Neuronal stem cell (in vitro differentiated cells): ENCODE measurements at regions not wholly inside any gene's neighbourhood (a gene's known extent, or its start where the extent isn't known, plus 50 kb on each side); places are given as distances from the start of the nearest gene placed in this dataset.

Source experiments
- DNase-seq: peaks from one replicate; pipeline ENCODE4 v3.0.0-alpha.2; 2013; ENCODE audit warnings: low spot score
- H2AFZ ChIP-seq: one replicate; pipeline ENCODE4 v1.6.1; 2013; ENCODE audit warnings: mild to moderate bottlenecking, low read length, inconsistent platforms
- H2AK5ac ChIP-seq: 2 replicates; pipeline ENCODE4 v1.6.1; 2013; ENCODE audit warnings: low read depth, mild to moderate bottlenecking, inconsistent platforms, low read length, moderate library complexity, mixed read lengths
- H2BK120ac ChIP-seq: 2 replicates; pipeline ENCODE4 v1.6.1; 2013; ENCODE audit warnings: low read depth, mild to moderate bottlenecking, inconsistent platforms, low read length, moderate library complexity, mixed read lengths
- H2BK12ac ChIP-seq: one replicate; pipeline ENCODE4 v1.6.1; 2013; ENCODE audit warnings: low read length, inconsistent platforms
- H2BK15ac ChIP-seq: 2 replicates; pipeline ENCODE4 v1.6.1; 2013; ENCODE audit warnings: mild to moderate bottlenecking, low read length, inconsistent platforms, mixed read lengths
- H2BK5ac ChIP-seq: one replicate; pipeline ENCODE4 v1.6.1; 2013; ENCODE audit warnings: inconsistent platforms, mild to moderate bottlenecking, low read length, moderate library complexity
- H3K14ac ChIP-seq: one replicate; pipeline ENCODE4 v1.6.1; 2013; ENCODE audit warnings: low read length, inconsistent platforms
- H3K18ac ChIP-seq: 2 replicates; pipeline ENCODE4 v1.6.1; 2013; ENCODE audit warnings: low read length, inconsistent platforms
- H3K23ac ChIP-seq: 2 replicates; pipeline ENCODE4 v1.6.1; 2013; ENCODE audit warnings: low read depth, mild to moderate bottlenecking, mixed read lengths, low read length, inconsistent platforms; ENCODE audit not compliant: poor library complexity
- H3K27ac ChIP-seq: replicated peaks from 3 replicates; pipeline ENCODE4 v1.5.1; 2013; ENCODE audit warnings: low read length, inconsistent platforms
- H3K27me3 ChIP-seq, 3 experiments: 2 replicates each; pipeline ENCODE4 v1.6.1; 2013; ENCODE audit warnings: low read length in 3 of 3, mild to moderate bottlenecking in 2 of 3, inconsistent platforms in 1 of 3, low read depth in 1 of 3, mixed read lengths in 1 of 3, moderate library complexity in 1 of 3; ENCODE audit not compliant: control insufficient read depth in 3 of 3, insufficient read depth in 3 of 3
- H3K36me3 ChIP-seq, 2 donors: replicated peaks in 1 of 2; 2 replicates each; pipeline ENCODE4 v1.6.1; 2013; ENCODE audit warnings: low read length in 2 of 2; ENCODE audit not compliant: control insufficient read depth in 2 of 2, insufficient read depth in 2 of 2
- H3K4ac ChIP-seq: 2 replicates; pipeline ENCODE4 v1.6.1; 2013; ENCODE audit warnings: inconsistent platforms, mild to moderate bottlenecking, low read length, moderate library complexity
- H3K4me1 ChIP-seq, 2 donors: 1 replicate in 1 of 2; 2 replicates in 1 of 2; pipeline ENCODE4 v1.6.1; 2013; ENCODE audit warnings: low read length in 2 of 2, low read depth in 1 of 2; ENCODE audit not compliant: control insufficient read depth in 2 of 2, insufficient read depth in 1 of 2
- H3K4me2 ChIP-seq: one replicate; pipeline ENCODE4 v1.6.1; 2013; ENCODE audit warnings: mild to moderate bottlenecking, low read length, inconsistent platforms; ENCODE audit not compliant: insufficient read depth, poor library complexity, severe bottlenecking
- H3K4me3 ChIP-seq, 2 donors: 2 replicates each; pipeline ENCODE4 v1.5.1; 2013; ENCODE audit warnings: low read length in 2 of 2, mild to moderate bottlenecking in 2 of 2, inconsistent platforms in 1 of 2, moderate library complexity in 1 of 2
- H3K79me1 ChIP-seq: one replicate; pipeline ENCODE4 v1.6.1; 2013; ENCODE audit warnings: low read depth, mild to moderate bottlenecking, inconsistent platforms, low read length, moderate library complexity
- H3K9ac ChIP-seq: one replicate; pipeline ENCODE4 v1.6.1; 2013; ENCODE audit warnings: mild to moderate bottlenecking, low read depth, low read length, inconsistent platforms; ENCODE audit not compliant: poor library complexity
- H3K9me3 ChIP-seq, 2 donors: replicated peaks in 1 of 2; 2 replicates each; pipeline versions ENCODE3 to v1.6.1; 2013; ENCODE audit warnings: low read length in 2 of 2, mild to moderate bottlenecking in 2 of 2, inconsistent platforms in 1 of 2, low read depth in 1 of 2, mixed read lengths in 1 of 2, moderate library complexity in 1 of 2; ENCODE audit not compliant: control insufficient read depth in 2 of 2, insufficient read depth in 1 of 2
- H4K8ac ChIP-seq: one replicate; pipeline ENCODE4 v1.6.1; 2013; ENCODE audit warnings: low read depth, mild to moderate bottlenecking, inconsistent platforms, low read length, moderate library complexity
- H4K91ac ChIP-seq: one replicate; pipeline ENCODE4 v1.6.1; 2013; ENCODE audit warnings: low read length, low read depth, mild to moderate bottlenecking, inconsistent platforms; ENCODE audit not compliant: poor library complexity
- WGBS, 2 donors: extraction: QIAGEN DNeasy Blood & Tissue Kit; methylation state at CpG; one replicate each; pipeline ENCODE4 v1.1.7; 2013; ENCODE audit warnings: missing lambda C conversion rate in 2 of 2, mixed read lengths in 1 of 2; ENCODE audit not compliant: insufficient read length in 2 of 2, insufficient replicate concordance in 1 of 2; ENCODE audit errors: extremely low coverage in 2 of 2; 5-methylcytosine and 5-hydroxymethylcytosine counted together

- H2BK15ac ChIP-seq, result no peak overlapping the region
- H3K27me3 ChIP-seq, result no peaks in the 10 kb centered on the region
- H3K4me2 ChIP-seq, result no peak overlapping the region
- H4K8ac ChIP-seq, result no peak overlapping the region
- peak overlapping the region; percentile 48 for H3K23ac ChIP-seq
- WGBS, 2 donors, result no CpG with 5 or more reads among the region's 10 CpGs
- no peak for DNase-seq
- H2AFZ ChIP-seq, result no peak overlapping the region
- H3K18ac ChIP-seq, result peak overlapping the region; percentile 80
- no peak overlapping the region for H3K14ac ChIP-seq
- H4K91ac ChIP-seq, result no peak overlapping the region
- no peak overlapping the region for H3K4me3 ChIP-seq
- H2BK12ac ChIP-seq, result no peak overlapping the region
- H3K4ac ChIP-seq, result no peak overlapping the region
- H3K9ac ChIP-seq, result no peak overlapping the region
- peak overlapping the region; percentile 52 for H2BK120ac ChIP-seq
- peaks cover 1 to 8% of the 10 kb centered on the region in 2 donors for H3K4me1 ChIP-seq
- H2BK5ac ChIP-seq, result peak overlapping the region; percentile 46
- peaks cover 0 to 3% of the 10 kb centered on the region in 2 donors for H3K9me3 ChIP-seq
- no peaks in the 10 kb centered on the region for H3K79me1 ChIP-seq
- H2AK5ac ChIP-seq, result peak overlapping the region; percentile 34
- no peaks in the 10 kb centered on the region for H3K36me3 ChIP-seq
- no peak overlapping the region for H3K27ac ChIP-seq
Measured at GRCh38 chr5:2249442-2249841, 366.7 kb upstream of the IRX4 start.

DNA sequence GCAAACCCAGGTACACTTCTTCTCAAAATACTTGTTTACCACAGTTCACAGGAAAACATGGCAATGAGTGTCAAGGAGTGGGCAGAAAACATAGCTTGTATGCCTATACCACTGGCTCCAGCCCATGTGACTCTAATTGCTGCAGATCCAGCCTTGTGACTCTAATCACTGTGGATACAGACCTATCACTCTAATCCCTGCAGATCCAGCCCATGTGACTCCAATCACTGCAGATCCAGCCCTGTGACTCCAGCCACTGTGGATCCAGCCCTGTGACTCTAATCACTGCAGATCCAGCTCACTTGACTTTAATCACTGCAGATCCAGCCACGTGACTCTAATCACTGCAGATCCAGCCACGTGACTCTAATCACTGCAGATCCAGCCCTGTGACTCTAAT is 366.3 kb upstream of the IRX4 start:
- no peaks in the 10 kb centered on the region for H3K36me3 ChIP-seq
- H4K8ac ChIP-seq, result no peak overlapping the region
- no peak overlapping the region for H2BK15ac ChIP-seq

DNA sequence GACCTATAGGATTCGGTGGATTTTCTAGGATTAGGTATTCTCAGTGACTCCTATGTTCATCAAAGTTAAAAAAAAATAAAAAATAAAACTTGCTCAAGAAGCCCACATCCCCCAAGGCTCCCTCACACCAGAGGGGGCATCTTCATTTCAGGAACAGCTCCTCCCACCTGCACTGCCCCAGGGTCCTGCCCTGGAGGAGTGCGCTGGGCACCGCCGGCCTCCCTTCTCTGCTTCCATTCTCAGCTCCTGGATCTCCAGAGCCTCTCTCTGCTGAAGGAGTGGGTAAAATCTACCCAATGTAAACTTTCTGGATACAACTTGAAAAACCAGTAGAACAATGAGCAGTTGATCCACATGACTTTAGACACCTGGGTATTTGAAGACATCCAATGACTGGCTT is 359.8 kb upstream of the IRX4 start:
- Histone ChIP-seq H2BK15ac (no peak overlapping the region), H3K14ac (no peak overlapping the region), H3K4me1 (no peaks in the 10 kb centered on the region), H2AFZ (no peak overlapping the region), H4K8ac (no peak overlapping the region), H3K9me3 (peaks cover 0 to under 1% of the 10 kb centered on the region in 2 donors), H3K79me1 (no peaks in the 10 kb centered on the region), H3K4ac (no peak overlapping the region), H3K23ac (no peak overlapping the region), H3K4me2 (no peak overlapping the region), H2BK5ac (no peak overlapping the region), H3K18ac (no peak overlapping the region), H2AK5ac (no peak overlapping the region), H3K9ac (no peak overlapping the region), H3K27me3 (no peaks in the 10 kb centered on the region), H3K27ac (no peak overlapping the region), H4K91ac (no peak overlapping the region), H3K36me3 (no peaks in the 10 kb centered on the region), H2BK12ac (no peak overlapping the region), H3K4me3 (no peak overlapping the region), H2BK120ac (no peak overlapping the region)
- no peak for DNase-seq
- WGBS, 2 donors, result no CpG with 5 or more reads among the region's 4 CpGs

More for the DNA sequence above, 366.3 kb upstream of the IRX4 start:
- no peak overlapping the region for H3K9ac ChIP-seq
- H3K4ac ChIP-seq, result no peak overlapping the region
- no peak overlapping the region for H3K27ac ChIP-seq
- no peak overlapping the region for H3K14ac ChIP-seq
- peak overlapping the region; percentile 52 for H2BK120ac ChIP-seq
- peak overlapping the region; percentile 46 for H2BK5ac ChIP-seq
- peak overlapping the region; percentile 80 for H3K18ac ChIP-seq
- no peak overlapping the region for H3K4me3 ChIP-seq
- no peak overlapping the region for H3K4me2 ChIP-seq
- no peaks in the 10 kb centered on the region for H3K79me1 ChIP-seq
- H3K4me1 ChIP-seq, result peaks cover 1 to 7% of the 10 kb centered on the region in 2 donors
- H4K91ac ChIP-seq, result no peak overlapping the region
- no peak overlapping the region for H2BK12ac ChIP-seq
- no peak overlapping the region for H2AK5ac ChIP-seq
- WGBS, 2 donors, result no CpG with 5 or more reads among the region's 2 CpGs
- H3K23ac ChIP-seq, result peak overlapping the region; percentile 48
- H3K9me3 ChIP-seq, result peaks cover 0 to 3% of the 10 kb centered on the region in 2 donors
- no peaks in the 10 kb centered on the region for H3K27me3 ChIP-seq
- DNase-seq, result no peak
- H2AFZ ChIP-seq, result no peak overlapping the region

DNA sequence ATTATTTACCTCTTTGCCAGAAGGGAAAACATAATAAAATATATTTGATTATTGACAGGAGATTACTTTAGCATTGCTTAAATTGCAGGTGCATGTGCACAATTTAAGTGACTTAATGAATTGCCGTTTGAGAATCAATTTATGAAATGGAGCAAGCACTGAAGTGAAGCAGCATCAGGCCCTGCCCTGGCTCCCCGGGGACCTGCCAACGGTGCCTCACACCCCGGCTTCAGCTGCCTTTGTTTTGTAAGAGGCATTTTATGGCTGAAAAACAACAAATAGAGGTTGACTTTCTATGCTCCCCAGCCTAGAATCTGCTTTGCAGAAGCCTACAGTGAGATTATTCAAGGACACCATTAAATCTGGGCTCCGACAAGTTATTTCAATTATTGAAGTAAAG is 359.1 kb upstream of the IRX4 start:
- H3K4me2 ChIP-seq, result no peak overlapping the region
- no peak overlapping the region for H2BK5ac ChIP-seq
- no peak for DNase-seq
- no CpG with 5 or more reads among the region's 5 CpGs for WGBS, 2 donors
- H3K4me1 ChIP-seq, result no peaks in the 10 kb centered on the region
- H3K9me3 ChIP-seq, result peaks cover 0 to 6% of the 10 kb centered on the region in 2 donors
- H2BK120ac ChIP-seq, result no peak overlapping the region
- H3K27ac ChIP-seq, result no peak overlapping the region
- no peak overlapping the region for H3K4ac ChIP-seq
- no peaks in the 10 kb centered on the region for H3K79me1 ChIP-seq
- no peaks in the 10 kb centered on the region for H3K36me3 ChIP-seq
- peak overlapping the region; percentile 55 for H2AFZ ChIP-seq
- H3K9ac ChIP-seq, result no peak overlapping the region
- H3K27me3 ChIP-seq, result no peaks in the 10 kb centered on the region
- H3K23ac ChIP-seq, result no peak overlapping the region
- no peak overlapping the region for H3K4me3 ChIP-seq
- no peak overlapping the region for H3K14ac ChIP-seq
- no peak overlapping the region for H2BK15ac ChIP-seq
- no peak overlapping the region for H4K8ac ChIP-seq
- H3K18ac ChIP-seq, result no peak overlapping the region
- H2BK12ac ChIP-seq, result no peak overlapping the region
- H2AK5ac ChIP-seq, result no peak overlapping the region
- no peak overlapping the region for H4K91ac ChIP-seq
